GM19239 (cell line): ENCODE measurements at regions not wholly inside any gene's neighbourhood (a gene's known extent, or its start where the extent isn't known, plus 50 kb on each side); places are given as distances from the start of the nearest gene placed in this dataset.

Source experiments
- DNase-seq: peaks from one replicate; pipeline ENCODE4 v3.0.0; 2011; ENCODE audit warnings: low spot score; ENCODE audit not compliant: insufficient read length
- FAIRE-seq: peaks from 2 replicates; lab custom pipeline; 2011; peaks lifted over from hg19 to GRCh38; lab: Jason Lieb, UNC

- FAIRE-seq: no peak
- DNase-seq: no peak
These were observed 598.6 kb upstream of the MGMT start for GRCh38 chr10:128868481-128868880.

DNA sequence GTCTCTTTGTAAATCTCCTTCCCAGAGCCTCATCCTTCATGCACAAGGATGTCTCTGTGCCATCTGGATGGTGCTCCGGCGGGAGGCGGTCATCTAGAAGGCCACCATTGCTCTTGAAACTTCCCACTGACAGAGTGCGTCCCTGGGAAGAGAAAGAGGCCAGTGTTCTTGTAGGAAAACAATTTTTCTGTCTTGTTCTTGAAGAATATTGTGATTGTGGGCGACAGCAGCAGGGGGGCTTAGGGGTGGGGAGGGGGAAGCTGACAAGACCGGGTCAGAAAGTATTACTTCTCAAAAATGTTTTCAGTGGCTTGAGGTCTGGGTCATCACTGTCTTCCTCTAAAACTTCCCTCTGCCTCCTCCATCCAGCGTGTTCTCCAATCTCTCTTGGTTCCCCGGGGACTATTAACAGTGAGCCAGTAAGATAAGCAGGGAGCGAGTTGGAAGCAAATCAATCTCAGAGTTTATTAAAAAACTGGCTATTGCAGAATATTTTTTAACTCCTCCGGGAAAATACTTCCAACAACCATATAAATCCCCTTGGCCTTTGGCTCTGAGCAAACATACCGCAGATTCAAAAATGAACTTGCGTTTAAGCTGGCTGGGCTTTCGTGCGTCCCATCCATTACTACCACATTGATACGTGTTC, 597.8 kb upstream of the MGMT start:
- DNase-seq (no peak), FAIRE-seq (no peak)

DNA sequence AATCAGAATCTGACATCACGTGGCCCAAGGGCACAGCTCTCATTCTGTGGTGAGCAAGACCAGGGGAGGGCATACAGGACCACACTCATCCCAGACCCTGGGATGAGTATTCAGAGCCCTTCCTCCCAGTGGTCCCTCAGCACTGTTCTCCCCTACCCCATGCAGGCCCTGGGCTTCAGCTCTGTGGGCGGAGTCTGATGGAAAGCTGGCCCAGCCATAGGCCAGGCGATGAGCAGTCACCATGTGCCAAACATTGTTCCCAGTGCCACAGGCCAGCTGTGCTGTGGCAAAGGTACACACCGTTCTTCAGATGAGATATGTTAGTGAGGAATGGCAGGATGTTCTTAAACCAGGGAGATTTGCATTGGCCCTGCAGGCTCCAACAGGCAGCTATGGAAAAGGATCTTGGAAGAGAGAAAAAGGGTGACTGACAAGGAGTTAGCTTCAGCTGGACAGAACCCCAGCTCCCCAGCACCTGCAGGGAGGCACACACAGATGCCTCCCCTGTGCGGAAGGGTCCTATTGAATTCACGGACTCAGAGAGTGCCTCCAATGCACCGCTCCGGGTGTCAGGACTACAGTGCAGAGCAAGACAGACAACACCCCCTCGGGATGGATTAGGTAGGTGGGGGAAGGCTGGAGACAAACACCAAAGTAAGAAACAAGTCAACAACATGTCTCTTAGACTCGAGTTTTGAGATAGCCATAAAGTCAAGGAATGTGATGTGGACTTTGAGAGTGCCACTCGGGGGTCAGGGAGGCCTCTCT, 596.0 kb upstream of the MGMT start:
- FAIRE-seq (no peak), DNase-seq (no peak)

- no peak for DNase-seq
- FAIRE-seq: no peak
These were observed 595.3 kb upstream of the MGMT start for GRCh38 chr10:128871671-128872231.

DNA sequence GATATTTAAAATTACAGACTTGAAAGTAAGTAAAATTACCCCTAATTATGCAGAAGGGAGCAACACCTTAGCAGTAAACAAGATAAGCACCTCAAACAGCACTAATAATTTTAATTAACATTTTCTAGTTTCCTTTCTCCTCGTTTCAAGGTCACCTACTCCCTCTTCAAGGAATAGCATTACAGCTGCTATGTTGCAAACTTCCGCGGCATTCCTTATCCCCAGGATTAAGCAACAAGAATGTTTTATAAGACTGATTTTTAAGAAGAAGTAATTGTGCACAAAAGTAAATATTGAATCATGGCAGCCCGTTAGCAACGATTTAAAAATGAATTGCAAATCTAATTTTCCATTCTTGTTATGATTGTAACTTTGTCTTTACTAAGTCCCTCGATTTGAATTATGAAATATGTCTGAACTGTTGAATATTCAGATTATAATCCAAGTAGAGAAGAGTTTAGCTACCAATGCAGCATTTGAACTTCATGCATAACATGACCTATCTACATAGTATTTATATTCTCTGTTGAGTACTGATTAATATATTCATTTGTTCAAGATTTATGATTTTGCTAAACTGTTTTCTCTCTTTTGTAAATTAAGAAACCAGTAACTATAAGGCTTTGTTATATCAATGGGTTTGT, 593.5 kb upstream of the MGMT start:
- FAIRE-seq: no peak
- DNase-seq: no peak

GRCh38 chr10:128874331-128874730, 592.7 kb upstream of the MGMT start:
- no peak for FAIRE-seq

DNA sequence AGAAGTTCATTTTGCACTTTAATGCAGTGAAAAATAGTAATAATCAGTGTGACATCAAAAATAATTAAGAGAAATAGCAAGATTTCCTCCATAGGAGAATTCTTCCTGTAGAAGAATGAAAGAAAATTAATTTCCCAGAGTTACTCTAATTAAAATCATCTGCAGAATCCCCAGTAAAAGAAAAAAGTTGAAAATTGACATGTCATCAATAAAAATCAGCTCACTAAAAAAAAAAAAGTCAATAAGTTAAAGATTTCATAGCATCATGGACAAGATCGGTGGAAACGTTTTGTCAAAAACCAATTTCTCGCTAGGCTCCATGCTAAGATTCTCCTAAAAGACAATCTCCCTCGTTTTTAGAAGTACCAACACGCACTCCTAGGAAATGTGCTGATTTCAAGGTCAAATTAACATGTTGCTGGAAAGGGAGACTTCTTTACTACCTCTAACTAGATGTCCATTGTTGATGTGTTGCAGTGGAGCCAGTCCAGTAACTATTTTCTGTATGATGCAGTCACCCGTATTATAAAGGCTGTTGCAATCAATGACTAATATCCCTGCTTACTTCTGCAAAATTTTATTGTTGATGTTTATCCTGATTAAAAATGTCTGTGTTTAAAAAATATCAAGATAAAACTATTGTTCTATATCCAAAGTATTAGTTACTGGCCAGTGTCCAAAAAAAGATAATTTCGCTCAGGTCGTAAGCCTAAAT, 591.9 kb upstream of the MGMT start:
- FAIRE-seq (no peak), DNase-seq (no peak)

More at GRCh38 chr10:128874331-128874730, 592.7 kb upstream of the MGMT start:
- no peak for DNase-seq

- FAIRE-seq: no peak
- no peak for DNase-seq
These were observed 590.9 kb upstream of the MGMT start for GRCh38 chr10:128875956-128876736.

DNA sequence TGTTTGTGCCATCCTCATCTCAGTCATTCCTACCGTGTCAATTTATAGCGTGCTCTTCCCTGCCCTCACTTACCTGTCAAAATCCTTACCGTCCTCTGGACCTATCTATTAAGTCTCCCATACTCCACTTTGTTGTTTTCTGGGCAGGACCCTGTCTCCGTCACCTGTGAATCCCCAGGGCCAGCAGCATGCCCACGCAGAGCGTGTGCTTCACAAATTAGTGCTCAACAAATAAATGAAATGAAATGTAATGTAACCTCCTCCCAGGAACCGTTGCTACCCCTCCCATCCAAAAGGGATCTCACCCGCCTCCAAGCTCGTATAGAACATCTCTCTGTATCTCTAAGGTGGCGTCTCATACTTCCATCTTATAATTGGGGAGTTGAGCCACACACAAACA, 589.9 kb upstream of the MGMT start:
- FAIRE-seq: no peak

GRCh38 chr10:128877936-128878335, 589.1 kb upstream of the MGMT start:
- FAIRE-seq (no peak), DNase-seq (no peak)

More for the DNA sequence above, 589.9 kb upstream of the MGMT start:
- no peak for DNase-seq

DNA sequence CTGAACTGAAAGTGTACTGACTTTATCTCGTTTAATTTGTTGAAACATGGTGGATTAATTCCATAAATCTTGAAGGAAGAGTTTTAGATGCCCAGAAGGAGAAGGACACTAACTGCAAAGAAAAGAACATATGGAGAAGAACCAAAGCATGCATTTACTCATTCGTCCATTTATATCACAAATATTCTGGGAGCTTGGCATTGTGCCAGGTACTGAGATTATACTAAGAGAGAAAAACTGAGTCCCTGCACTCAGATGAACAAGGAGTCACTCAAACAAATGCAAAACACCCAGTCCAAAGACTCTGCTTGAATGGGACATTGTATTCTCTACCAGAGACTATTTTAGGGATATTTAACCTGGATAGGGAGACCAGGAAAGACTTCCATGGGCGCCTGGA, 588.0 kb upstream of the MGMT start:
- FAIRE-seq: no peak

GRCh38 chr10:128879441-128880140, 587.5 kb upstream of the MGMT start:
- FAIRE-seq: no peak
- no peak for DNase-seq

More for the DNA sequence above, 588.0 kb upstream of the MGMT start:
- no peak for DNase-seq

DNA sequence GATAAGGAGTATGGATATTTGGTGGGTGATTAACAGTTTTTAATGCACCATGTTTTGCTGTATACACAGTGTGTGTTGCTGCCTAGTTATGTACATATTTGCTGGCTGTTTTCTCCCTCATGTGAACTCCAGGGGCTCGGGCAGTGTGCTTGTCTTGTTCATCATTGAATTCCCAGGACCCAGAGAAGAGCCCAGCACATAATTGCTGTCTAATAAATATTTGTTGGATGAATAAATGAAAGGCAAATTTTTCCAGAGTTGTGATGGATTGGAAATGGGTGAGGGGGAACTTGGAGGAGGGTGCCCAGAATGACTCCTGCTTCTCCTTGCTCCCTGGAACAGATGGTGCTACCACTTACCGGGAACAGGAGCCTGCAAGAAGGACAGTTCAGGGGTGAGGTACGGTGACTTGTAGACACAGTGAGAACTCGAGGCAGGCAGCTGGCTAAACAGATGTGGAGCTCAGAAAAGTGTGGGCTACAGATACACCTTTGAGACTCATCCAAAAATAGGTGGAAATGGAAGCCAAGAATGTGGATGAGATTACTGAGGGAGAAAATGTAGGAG, 586.8 kb upstream of the MGMT start:
- DNase-seq (no peak), FAIRE-seq (no peak)

GRCh38 chr10:128881086-128881485, 586.0 kb upstream of the MGMT start:
- FAIRE-seq (no peak), DNase-seq (no peak)

GRCh38 chr10:128883231-128884032, 583.6 kb upstream of the MGMT start:
- DNase-seq (no peak), FAIRE-seq (no peak)

DNA sequence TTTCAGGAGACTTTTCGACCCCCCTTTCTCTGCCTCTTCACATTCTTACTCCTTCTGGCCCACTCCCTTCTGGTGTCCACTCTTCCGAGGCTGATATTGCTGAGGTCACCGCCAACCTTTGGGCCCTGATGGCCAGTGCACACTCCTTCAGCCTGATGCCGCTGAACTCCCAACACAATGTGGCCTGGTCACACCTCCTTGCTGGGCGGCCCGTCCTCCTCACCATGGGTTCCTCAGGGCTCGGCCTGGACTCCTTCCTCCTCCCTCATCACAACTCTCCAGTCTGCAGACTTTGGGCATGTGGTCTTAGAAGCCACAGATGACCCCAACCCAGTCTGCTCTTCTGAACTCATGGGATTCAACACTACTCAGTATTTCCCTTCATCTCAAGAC, 583.0 kb upstream of the MGMT start:
- no peak for FAIRE-seq

DNA sequence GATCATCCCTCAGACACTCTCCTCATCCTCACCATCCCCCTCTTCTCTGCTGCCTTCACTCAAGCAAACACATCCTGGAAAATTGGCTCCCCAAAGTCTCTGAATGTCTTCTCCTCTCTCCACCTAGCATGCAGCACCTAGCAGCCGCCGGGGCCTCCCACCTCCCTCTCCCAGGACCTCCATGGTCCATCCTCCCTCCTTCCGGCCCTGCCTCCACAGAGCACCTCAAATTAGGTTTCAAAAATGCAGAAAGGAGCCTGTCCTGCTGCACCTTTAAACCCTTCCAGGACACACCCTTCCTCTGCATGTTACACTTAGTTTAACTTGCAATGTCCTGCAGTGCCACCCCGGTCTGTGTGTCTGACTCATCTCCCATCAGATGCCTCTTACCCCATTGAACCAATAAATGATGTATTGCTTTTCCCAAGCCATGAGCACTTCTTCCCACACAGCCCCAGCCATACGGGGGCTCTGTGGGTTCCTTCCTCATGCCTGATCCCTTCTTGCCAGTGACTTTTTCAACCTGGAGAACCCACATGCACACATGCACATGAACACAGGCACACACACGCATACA, 582.5 kb upstream of the MGMT start:
- no peak for DNase-seq
- no peak for FAIRE-seq

More for the DNA sequence above, 583.0 kb upstream of the MGMT start:
- DNase-seq: no peak
